Upper lobe of left lung (tissue), 6 donors: ENCODE measurements at regions not wholly inside any gene's neighbourhood (a gene's known extent, or its start where the extent isn't known, plus 50 kb on each side); places are given as distances from the start of the nearest gene placed in this dataset.

Source experiments
- ATAC-seq, 2 donors: fragments of 200-7000 bp; cut with Tn5 transposase; one replicate each; pipeline ENCODE4 v1.9.1; 2022; ENCODE audit warnings: mild to moderate bottlenecking in 2 of 2, moderate library complexity in 2 of 2; ENCODE audit not compliant: low FRiP score in 2 of 2
- DNase-seq, 2 donors: peaks; one replicate each; pipeline ENCODE4 v3.0.0-alpha.2; 2019 to 2020
- H3K27ac ChIP-seq, 4 donors: fragments of 200-600 bp; sonication (generic); one replicate each; pipeline ENCODE4 v1.5.1; 2016 to 2019
- H3K27me3 ChIP-seq, 4 donors: fragments of 200-600 bp; sonication (generic); one replicate each; pipeline ENCODE4 v1.5.1; 2017 to 2019
- H3K36me3 ChIP-seq, 4 donors: fragments of 200-600 bp; sonication (generic); one replicate each; pipeline ENCODE4 v1.5.1; 2016 to 2019
- H3K4me1 ChIP-seq, 4 donors: fragments of 200-600 bp; sonication (generic); one replicate each; pipeline ENCODE4 v1.5.1; 2018 to 2019
- H3K4me3 ChIP-seq, 4 donors: fragments of 200-600 bp; sonication (generic); one replicate each; pipeline ENCODE4 v1.5.1; 2017 to 2019; ENCODE audit warnings: mild to moderate bottlenecking in 2 of 4, moderate library complexity in 1 of 4
- H3K9me3 ChIP-seq, 4 donors: fragments of 200-600 bp; sonication (generic); one replicate each; pipeline ENCODE4 v1.5.1; 2018 to 2019
- CTCF ChIP-seq, 6 experiments: fragments of 450-650 bp in 4 of 6; fragments of 200-600 bp in 2 of 6; sonication (generic) in 2 of 6; IDR thresholded peaks; one replicate each; pipeline ENCODE4 v1.5.1; 2016 to 2019; ENCODE audit warnings: antibody characterized with exemption in 6 of 6
- EP300 ChIP-seq, 4 donors: sonication (generic); formaldehyde crosslinking; IDR thresholded peaks; one replicate each; pipeline ENCODE4 v1.5.1; 2017; ENCODE audit warnings: antibody characterized with exemption in 4 of 4, control low read depth in 2 of 4
- POLR2A ChIP-seq, 4 donors: fragments of 450-650 bp; IDR thresholded peaks; one replicate each; pipeline ENCODE4 v1.5.1; 2016 to 2017; ENCODE audit warnings: antibody characterized with exemption in 4 of 4, mild to moderate bottlenecking in 2 of 4
- POLR2AphosphoS5 ChIP-seq, 2 donors: sonication (generic); formaldehyde crosslinking; IDR thresholded peaks; one replicate each; pipeline ENCODE4 v1.5.1; 2017; ENCODE audit warnings: antibody characterized with exemption in 2 of 2
- WGBS, 2 donors: methylation state at CpG; one replicate each; pipeline ENCODE4 v1.1.5; 2017 to 2018; 5-methylcytosine and 5-hydroxymethylcytosine counted together
- donor health status: DM: no; HTN: no; CAD: no; lungs with moderate emphysema.
- donor health status: DM: no; HTN: yes; CAD: no; lungs with severe emphysema.

- H3K4me1 ChIP-seq: no peaks in the 10 kb centered on the region
- no peak for ATAC-seq
- no peaks in the 10 kb centered on the region for H3K36me3 ChIP-seq
- H3K9me3 ChIP-seq: no peaks in the 10 kb centered on the region
- H3K27ac ChIP-seq: no peak overlapping the region
- DNase-seq: no peak
- WGBS, 2 donors: 90 to 94% methylated on average over 5 of the region's 5 CpGs
- H3K27me3 ChIP-seq: no peaks in the 10 kb centered on the region
- H3K4me3 ChIP-seq: no peak overlapping the region
- no peak for TF ChIP-seq POLR2A (IDR thresholded peaks at IDR 0.05)
- TF ChIP-seq EP300 (IDR thresholded peaks at IDR 0.05): no peak
- no peak for TF ChIP-seq POLR2AphosphoS5 (IDR thresholded peaks at IDR 0.05)
- no peak for TF ChIP-seq CTCF (IDR thresholded peaks at IDR 0.05)
Measured at GRCh38 chr15:62873203-62873602, 169.3 kb upstream of the TPM1 start.

- ATAC-seq: no peak
- 83 to 85% methylated on average over 3 of the region's 3 CpGs for WGBS, 2 donors
Measured at GRCh38 chr15:62874064-62874463, 168.5 kb upstream of the TPM1 start.

DNA sequence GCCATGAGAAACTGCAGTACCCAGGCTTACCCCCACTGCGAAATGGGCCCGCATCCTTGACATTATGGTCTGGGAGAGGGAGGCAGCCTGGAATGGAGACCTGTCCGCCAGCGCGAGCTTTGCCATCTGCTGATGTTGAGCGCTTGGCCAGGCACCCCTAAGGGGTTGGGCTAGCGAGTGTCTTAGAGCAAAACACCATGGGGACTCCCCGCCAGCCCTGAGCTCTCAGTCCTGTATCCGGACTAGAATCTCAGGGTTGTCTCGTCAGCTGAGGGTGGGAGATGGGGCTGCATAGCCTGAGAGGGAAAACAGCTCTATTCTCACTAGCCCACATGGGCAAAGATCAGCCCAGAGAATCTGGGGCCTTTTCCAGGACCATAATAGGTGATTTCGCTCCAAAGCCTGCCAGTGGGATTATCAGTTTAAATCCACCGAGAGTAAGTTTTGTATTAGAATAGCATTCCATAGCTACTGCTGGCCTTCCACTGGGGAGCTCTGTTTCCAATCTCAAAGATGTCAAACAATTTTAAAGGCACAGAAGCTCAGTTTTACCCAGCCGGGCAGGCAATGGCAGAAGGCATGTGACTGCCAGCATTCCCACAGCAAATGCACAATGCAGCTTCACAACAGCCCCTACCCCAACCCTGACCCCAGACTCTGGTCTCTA lies 167.5 kb upstream of the TPM1 start:
- Histone ChIP-seq H3K27ac (no peak overlapping the region), H3K36me3 (no peaks in the 10 kb centered on the region), H3K27me3 (no peaks in the 10 kb centered on the region), H3K9me3 (no peaks in the 10 kb centered on the region), H3K4me1 (peaks cover 0 to 5% (median 0%) of the 10 kb centered on the region in 4 donors), H3K4me3 (no peak overlapping the region)
- no peak for DNase-seq
- 93 to 94% methylated on average over 6 to 13 of the region's 13 CpGs for WGBS, 2 donors
- ATAC-seq: no peak
- TF ChIP-seq POLR2AphosphoS5 (IDR thresholded peaks at IDR 0.05): no peak
- TF ChIP-seq EP300 (IDR thresholded peaks at IDR 0.05): no peak
- TF ChIP-seq POLR2A (IDR thresholded peaks at IDR 0.05): no peak
- no peak for TF ChIP-seq CTCF (IDR thresholded peaks at IDR 0.05)

More at GRCh38 chr15:62874064-62874463, 168.5 kb upstream of the TPM1 start:
- no peak overlapping the region for H3K4me3 ChIP-seq
- TF ChIP-seq CTCF (IDR thresholded peaks at IDR 0.05) (no peak), EP300 (IDR thresholded peaks at IDR 0.05) (no peak), POLR2A (IDR thresholded peaks at IDR 0.05) (no peak), POLR2AphosphoS5 (IDR thresholded peaks at IDR 0.05) (no peak)
- DNase-seq: no peak
- H3K4me1 ChIP-seq: no peaks in the 10 kb centered on the region
- no peaks in the 10 kb centered on the region for H3K27me3 ChIP-seq
- no peaks in the 10 kb centered on the region for H3K9me3 ChIP-seq
- no peak overlapping the region for H3K27ac ChIP-seq
- no peaks in the 10 kb centered on the region for H3K36me3 ChIP-seq

- WGBS, 2 donors: 86 to 95% methylated on average over 3 to 4 of the region's 4 CpGs
- H3K27ac ChIP-seq: no peak overlapping the region
- ATAC-seq (no peak), DNase-seq (no peak)
- no peaks in the 10 kb centered on the region for H3K9me3 ChIP-seq
- no peaks in the 10 kb centered on the region for H3K36me3 ChIP-seq
- TF ChIP-seq EP300 (IDR thresholded peaks at IDR 0.05): no peak
- no peak for TF ChIP-seq CTCF (IDR thresholded peaks at IDR 0.05)
- no peak for TF ChIP-seq POLR2AphosphoS5 (IDR thresholded peaks at IDR 0.05)
- no peak for TF ChIP-seq POLR2A (IDR thresholded peaks at IDR 0.05)
- peaks cover 0 to 5% (median 0%) of the 10 kb centered on the region in 4 donors for H3K4me1 ChIP-seq
- H3K4me3 ChIP-seq: no peak overlapping the region
- H3K27me3 ChIP-seq: no peaks in the 10 kb centered on the region
Measured at GRCh38 chr15:62875626-62876021, 166.9 kb upstream of the TPM1 start.

- TF ChIP-seq POLR2AphosphoS5 (IDR thresholded peaks at IDR 0.05) (no peak), CTCF (IDR thresholded peaks at IDR 0.05) (no peak), EP300 (IDR thresholded peaks at IDR 0.05) (no peak), POLR2A (IDR thresholded peaks at IDR 0.05) (no peak)
- WGBS, 2 donors: 85 to 96% methylated on average over 9 of the region's 9 CpGs
- peaks cover 0 to 5% (median 0%) of the 10 kb centered on the region in 4 donors for H3K4me1 ChIP-seq
- no peaks in the 10 kb centered on the region for H3K36me3 ChIP-seq
- ATAC-seq: no peak
- no peak overlapping the region for H3K4me3 ChIP-seq
- no peak overlapping the region for H3K27ac ChIP-seq
- H3K27me3 ChIP-seq: no peaks in the 10 kb centered on the region
- DNase-seq: no peak
- no peaks in the 10 kb centered on the region for H3K9me3 ChIP-seq
Measured at GRCh38 chr15:62877276-62877857, 165.2 kb upstream of the TPM1 start.
